HG03442 (cell line): ENCODE measurements at regions not wholly inside any gene's neighbourhood (a gene's known extent, or its start where the extent isn't known, plus 50 kb on each side); places are given as distances from the start of the nearest gene placed in this dataset.

ENCODE experiments used
- ATAC-seq: cut with Tn5 transposase; IDR thresholded peaks from one replicate; pipeline ENCODE4 v1.9.1; 2021; ENCODE audit warnings: mild to moderate bottlenecking, moderate library complexity; ENCODE audit not compliant: unreplicated experiment

DNA sequence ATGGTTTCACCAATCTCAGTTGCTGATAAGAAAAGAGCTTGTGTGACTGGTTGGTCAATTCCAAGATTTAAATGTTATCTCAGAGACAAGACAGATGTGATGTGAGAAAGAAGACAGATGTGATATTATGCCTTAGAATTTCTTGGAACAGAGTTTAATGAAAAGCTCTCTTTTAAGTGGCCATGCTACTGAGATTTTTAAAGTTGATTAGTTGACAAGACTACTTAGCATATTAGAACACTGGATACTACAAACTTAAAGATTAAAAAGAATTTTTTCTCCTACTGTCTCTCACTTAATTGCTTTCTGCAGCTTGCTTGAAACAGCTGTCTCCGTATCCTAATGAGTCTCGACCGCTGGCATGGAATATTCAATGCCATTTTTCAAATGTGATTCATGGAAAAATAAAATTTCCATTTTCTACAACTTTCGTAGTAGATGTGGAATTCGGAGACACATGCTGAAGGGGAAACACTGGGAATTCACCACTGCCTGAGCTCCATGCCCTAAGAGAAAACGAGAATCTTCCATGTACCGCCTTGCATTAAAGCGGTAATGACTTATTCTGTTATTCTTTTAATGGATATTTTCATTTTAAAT, 634.2 kb upstream of the SETBP1 start:
- no peak for ATAC-seq

DNA sequence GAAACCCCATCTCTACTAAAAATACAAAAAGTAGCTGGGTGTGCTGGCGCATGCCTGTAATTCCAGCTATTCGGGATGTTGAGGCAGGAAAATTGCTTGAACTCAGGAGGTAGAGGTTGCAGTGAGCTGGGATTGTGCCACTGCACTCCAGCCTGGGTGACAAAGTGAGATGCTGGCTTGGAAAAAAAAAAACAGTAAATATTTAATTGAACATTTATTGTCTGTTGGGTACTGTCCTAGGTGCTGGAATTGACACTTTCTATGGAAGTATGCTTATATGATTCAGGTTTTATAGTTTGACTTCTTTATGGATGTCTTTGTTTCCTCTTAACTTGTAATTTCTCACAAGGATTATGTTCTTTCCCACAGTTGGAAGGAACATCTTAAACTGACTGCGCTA, 633.1 kb upstream of the SETBP1 start:
- no peak for ATAC-seq

DNA sequence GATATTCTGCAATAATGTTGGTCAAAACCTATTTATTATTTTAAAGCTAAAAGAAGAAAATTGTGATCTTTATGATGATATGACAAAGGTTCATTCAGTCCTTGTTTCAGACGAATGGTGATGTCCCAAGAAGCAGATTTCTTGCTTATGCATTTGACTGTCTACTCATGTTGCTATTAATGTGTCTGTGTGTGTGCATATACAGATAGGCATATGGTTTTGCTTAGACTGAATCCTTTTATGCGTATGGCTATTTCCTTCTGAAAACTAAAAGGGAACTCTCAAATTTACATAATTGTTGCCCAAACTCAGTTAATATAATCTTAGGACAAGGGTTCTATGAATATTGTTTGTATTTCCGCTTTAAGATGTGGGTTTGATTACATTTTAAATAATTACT, 632.3 kb upstream of the SETBP1 start:
- no peak for ATAC-seq

DNA sequence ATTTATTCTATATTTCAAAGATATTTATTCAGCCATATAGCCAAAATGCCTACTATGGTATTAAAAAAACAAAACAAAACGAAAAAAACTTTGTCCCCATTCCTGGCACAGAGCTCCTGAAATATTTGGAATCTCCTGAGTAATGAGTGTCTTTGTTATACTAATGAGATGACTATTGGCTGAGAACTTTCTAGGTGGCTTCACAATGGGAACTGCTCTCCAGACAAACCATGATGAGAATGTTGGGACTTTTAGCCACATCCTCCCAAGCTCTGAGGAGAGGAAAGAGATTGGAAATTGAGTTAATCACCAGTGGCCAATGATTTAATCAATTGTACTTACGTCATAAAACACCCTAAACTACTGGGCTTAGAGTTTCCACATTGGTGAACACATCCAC, 631.8 kb upstream of the SETBP1 start:
- ATAC-seq, result no peak

DNA sequence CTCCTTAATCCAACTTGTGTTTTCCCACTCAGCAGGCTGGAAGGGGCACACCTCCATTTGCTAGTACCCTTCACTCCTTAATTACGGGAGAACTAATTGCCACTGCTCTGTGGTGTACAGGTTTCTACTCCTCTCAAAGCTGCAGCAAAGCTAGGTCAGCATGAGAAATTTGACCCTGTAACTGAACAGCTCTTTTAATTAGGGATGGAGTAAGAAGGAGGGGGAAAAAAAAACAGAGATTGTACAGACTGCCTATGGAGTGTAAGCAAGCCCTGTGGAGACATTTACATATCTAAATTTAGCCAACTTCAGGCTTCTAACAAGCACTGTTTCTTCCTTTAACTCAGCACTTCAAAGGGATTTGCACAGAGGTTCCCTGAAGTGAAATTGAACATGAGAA, 629.7 kb upstream of the SETBP1 start:
- ATAC-seq, result no peak

DNA sequence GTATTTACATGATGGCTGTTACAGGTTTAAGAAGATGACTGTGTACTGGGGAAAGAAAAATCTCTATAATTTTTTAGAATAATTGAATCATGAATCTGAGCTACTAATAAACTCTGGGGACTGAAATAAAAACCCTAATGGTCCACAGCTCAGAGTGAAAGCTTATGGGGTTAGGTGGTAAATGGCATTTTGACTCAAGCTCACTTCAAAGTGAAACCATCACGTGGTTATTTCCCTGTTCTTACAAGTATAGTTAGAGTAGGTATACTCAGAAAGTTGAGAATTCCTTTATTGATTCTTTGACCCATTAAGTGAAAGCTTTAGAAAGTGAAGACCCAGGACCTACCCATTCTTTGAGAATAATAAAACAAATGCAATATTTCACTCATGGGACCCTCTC, 626.2 kb upstream of the SETBP1 start:
- peak; percentile 66 for ATAC-seq

DNA sequence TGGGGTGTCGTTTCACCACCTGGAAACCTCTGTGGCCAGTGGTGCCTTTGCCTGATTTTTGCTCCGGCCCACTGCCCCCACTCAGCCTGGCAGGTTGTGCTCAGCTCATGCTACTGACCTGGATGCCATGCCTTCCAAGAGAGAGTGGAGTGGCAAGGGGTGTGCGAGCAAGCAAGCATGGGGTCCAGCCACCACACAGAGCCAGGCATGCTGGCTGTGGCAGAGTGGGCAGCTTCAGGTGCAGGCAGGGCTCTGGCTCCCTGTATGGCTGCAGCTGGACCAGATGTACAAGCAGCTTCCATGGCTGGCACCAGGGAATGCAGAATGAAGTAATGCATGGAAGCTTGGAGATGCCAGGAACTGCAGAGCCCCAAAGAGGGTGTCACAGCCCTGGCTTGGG, 620.5 kb upstream of the SETBP1 start:
- no peak for ATAC-seq

DNA sequence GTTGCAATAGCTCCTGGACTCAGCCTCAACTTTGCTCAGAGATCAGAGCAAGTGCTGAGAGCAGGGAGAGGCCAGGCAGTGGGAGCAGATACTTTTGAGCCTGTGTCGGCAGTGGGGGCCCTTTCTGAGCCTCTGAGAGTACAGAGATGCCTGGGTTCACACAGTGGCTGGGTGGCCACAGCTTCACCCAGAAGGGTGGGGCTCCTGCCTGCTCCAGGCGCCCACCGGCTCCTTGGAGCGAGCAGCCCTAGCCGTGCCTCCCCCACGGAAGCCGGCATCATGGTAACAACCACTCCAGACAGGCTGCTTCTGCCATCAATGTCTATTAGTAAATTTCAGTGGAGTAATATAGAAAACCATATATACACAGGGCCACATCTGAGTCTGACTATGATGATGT, 619.2 kb upstream of the SETBP1 start:
- no peak for ATAC-seq

DNA sequence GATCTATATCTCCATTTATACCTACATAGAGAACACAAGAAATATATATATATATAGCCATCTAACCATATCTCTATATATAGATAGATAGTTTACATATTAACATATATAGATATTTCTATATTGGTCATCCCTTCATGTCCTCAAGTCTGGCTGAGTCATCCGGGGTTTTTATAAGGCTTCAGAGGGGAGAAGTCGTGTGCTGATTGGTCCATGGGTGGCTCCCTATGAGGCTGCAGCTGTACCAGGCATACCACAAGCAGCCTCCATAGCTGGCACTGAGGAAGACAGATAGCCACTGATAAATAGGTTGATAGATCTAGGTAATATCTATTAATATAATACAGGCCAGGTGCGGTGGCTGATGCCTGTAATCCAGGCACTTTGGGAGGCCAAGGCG, 618.3 kb upstream of the SETBP1 start:
- no peak for ATAC-seq

DNA sequence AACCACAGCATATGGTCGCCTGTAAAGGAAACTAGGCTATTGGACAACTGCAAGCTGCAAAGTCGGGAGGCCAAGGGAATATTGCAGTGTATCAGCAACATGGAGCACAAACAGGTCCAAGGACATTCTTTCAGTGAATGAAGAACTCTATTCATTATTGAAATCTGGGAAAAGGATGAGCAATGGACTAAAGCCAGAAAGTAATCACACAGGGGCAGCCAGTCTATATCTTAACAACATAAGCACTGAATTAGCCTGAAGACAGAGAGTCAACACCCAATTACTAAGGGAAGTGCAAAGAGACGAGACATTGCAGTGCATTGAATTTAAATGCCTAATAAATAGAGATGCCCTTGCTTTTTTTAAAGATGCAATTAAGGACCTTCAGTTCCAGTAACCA, 615.5 kb upstream of the SETBP1 start:
- ATAC-seq, result no peak

DNA sequence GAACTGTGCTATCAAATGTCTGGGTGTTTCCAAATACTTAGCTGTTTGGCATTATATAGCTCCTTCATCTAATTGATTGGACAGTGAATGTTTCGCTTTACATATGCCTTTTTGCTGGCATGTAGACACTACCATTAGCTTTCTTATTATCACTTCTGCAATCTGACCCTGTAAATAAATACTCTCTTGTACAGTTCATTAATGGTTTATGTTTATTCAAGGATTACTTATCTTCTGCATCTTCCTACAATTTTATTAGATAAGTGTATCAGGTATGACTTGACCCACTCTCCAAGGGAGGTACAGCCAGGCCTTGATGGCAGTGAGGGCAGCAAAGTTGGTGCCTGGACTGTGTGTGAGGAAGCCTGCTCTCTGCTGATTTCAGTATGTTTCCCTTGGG, 614.1 kb upstream of the SETBP1 start:
- ATAC-seq, result no peak

DNA sequence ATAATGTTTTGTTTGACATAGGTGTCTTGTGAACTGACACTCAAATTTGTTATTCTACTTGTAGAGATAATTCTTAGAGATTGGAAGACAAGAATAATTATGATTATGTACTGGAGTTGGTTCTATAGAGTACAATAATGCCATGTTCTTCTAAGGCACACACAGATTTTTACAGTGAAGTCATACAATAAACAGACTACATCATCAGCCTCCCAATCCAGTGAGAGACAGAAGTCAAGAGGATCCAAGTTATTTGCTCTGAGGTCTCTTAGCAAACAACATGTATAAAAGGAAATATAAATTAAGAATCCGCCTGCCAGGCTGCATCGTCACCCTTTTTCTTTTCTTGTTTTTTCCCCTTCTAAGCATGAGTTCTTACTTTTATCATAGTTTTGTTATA, 613.5 kb upstream of the SETBP1 start:
- ATAC-seq, result no peak

DNA sequence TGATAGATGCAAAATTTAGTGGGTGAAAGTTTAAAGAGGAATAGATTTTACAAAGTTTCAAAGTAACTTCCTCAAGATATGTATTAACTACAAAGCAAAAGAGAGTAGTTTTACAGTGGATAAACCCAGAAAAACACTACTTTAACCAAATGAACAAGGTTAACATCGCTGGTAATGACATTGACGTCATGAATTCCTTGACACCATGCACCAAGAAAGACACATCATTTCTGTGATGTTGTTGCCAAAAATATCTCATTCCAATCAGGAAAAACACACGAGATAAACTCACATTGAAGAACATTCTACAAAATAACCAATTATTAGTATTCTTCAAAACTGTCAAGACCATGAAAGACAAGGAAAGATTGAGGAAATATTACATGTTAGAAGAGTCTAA, 605.6 kb upstream of the SETBP1 start:
- no peak for ATAC-seq

DNA sequence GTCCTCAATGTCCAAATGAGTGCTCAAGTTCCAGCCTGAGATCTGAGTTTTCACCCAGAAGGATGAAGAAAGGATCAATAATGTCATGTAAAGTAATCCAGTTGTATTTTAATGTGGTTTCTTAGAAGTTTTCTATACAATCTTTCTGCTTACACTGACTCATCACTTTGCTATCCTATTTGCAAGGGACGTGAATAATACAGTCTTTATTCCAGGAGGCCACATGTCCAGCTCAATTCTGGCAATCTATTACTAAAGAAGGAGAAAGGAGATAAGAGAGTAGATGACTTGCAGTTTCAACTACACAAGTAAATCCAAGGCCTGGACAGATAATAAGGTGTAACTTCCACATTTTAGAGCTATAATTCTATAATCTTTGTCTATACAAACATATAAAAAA, 601.1 kb upstream of the SETBP1 start:
- ATAC-seq, result no peak

DNA sequence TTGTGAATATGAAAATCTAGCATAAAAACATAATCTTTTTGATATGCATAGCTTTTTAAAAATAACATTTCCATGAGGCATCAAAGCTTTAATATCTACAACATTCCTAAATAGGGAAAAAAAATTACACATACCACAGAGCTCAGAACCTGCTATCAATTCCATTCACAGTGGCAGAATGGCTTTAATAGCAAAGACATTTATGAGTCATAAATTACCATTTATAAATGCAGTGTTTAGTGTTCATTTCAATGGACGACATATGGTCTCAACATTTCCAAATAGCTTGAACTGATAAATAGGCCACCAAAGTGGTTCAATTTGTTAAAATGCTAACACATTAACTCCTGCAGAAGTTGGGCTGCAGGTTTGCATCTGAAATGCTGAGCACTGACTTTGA, 600.6 kb upstream of the SETBP1 start:
- no peak for ATAC-seq

DNA sequence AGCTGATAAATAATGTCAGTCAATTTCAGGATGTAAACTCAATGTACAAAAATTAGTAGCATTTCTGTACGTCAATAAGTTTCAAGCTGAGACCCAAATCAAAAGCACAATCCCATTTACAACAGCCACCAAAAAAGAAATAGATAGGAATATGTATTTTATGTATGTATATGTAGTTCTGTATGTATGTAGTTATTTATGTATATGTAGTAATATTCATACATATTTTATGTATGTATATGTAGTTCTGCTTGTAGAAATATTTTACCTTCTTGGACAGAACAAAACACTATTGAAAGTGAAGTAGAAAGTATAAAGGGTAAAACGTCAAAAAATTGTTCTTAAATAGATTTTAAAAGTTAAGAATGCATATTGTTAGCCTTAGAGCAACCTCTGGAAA, 591.0 kb upstream of the SETBP1 start:
- no peak for ATAC-seq

DNA sequence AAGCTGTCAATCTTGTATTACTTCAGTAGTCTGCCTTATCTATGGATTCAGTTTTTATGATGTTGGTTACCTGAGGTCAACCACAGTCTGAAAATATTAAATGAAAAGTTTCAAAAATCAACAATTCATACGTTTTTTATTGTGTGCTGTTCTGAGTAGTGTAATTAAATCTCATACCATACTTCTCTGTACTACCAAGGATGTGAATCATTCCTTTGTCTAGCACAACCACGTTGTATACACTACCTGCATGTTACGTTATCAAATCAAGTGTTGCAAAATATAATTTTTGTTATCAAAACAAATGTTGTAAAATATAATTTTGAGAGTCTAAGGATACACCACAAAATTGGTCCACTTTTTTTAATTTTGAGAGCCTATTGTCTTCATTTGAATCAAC, 590.2 kb upstream of the SETBP1 start:
- no peak for ATAC-seq

DNA sequence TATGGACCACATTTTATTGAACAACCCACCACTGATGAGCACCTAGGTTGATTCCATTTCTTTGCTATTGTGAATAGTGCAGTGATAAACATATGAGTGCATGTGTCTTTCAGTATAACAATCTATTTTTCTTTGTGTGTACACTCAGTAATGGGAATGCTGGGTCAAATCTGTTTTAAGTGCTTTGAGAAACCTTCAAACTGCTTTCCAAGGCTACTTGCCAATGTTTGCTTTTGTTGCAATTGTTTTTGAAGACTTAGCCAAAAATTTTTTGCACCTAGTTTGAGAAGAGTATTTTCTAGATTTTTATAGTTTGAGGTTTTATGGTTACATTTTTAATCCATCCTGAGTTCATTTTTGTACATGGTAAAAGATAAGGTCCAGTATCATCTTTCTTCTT, 587.4 kb upstream of the SETBP1 start:
- no peak for ATAC-seq

DNA sequence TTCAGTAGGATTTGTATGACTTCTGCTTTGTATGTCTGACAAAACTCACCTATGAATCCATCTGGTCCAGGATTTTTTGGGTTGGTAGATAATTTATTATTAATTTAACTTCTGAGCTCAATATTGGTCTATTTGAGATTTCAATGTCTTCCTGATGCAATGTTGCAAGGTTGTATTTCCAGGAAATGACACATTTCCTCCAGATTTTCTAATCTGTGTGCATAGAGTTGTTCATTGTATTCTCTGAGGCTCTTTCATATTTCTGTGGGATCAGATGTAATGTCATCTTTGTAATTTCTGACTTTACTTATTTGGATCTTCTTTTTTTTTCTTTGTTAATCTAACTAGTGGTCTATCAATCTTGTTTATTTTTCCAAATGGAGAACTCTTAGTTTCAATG, 584.7 kb upstream of the SETBP1 start:
- no peak for ATAC-seq

DNA sequence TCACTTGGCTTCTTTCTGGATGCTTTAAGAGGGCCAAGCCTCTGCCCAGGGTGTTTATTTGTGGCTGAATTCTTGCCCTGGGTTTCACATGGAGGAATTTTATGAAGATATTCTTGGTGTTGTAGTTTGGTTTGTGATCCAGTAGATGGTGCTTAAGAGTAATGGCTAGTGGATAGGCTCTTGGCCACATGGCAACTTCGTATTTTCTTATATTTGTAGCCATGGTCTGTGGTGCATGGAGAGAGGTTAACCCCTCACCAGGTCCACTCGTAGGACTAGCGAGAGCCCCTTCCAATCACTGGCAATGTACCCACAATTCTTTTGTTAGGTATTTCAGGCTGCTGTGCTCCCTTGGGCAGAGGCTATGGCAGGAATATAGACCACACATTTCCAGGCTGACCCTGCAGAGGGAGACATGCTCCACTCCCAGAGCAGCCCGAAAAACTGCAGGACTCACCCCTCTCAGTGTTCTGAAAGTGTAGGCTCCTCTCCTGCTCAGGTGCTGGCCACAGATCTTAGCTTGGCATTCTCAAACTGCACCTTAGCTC, 582.1 kb upstream of the SETBP1 start:
- peak; percentile 53 for ATAC-seq

DNA sequence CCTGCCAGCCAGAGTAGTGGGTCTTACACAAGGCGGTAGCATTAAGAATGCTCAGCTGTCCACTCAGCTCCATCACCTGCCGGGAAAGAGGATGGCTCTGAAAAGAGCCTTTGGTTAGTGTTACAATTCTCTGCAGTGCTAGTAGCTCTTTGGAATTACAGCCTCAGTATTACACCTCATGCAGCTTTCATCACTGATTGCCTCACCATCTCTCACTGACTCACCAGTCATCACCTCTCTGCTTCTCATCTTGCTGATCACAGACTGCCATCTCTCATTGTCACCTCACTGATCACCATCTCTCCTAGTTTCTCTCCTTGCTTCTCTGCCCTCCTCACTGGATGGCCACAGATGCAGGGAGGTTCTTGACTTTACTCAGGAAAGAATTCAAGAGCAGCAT, 573.5 kb upstream of the SETBP1 start:
- no peak for ATAC-seq

DNA sequence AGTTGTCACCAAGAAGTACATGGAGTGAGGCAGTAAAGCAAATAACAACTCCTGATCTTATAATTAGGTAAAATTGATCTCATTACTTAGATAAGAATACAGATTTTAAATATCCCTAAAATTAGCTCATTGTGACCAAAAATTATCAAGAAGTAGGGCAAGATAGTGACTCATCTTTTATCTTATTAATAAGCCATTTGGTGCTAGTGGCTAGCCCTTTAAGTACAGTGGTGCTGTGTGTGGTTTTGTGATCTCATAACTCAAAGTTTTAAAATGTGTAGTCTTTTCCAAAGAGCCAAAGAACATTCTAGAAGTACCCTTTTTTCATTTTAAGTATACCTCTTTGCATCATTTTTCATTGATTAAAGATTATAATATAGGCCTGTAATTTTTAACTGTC, 569.4 kb upstream of the SETBP1 start:
- ATAC-seq, result no peak

DNA sequence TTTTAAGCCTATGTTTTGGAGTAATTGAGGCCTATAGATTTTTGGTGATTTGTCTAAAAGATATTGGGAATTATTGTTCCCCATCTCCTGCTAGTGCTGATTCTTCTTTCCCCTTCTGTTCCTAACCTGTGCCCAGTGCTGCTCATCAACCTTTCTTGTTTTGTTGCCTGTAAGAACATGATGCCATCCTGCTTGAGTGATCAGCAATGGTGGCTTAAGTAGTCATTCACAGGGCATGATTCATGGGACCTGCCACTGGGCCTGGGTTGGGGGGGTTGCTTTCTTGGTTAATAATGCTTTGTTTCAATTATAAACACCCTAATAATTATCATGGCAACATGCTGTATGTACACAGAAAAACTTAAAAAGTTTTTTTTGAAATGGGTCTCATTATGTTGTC, 562.9 kb upstream of the SETBP1 start:
- ATAC-seq, result no peak
